GM19023 (cell line): ENCODE measurements at regions not wholly inside any gene's neighbourhood (a gene's known extent, or its start where the extent isn't known, plus 50 kb on each side); places are given as distances from the start of the nearest gene placed in this dataset.
A peak's percentile ranks its signal among the peaks of the same experiment; 100 is the strongest.
"Not testable (repeated sequence)": the region's sequence is repeated elsewhere in the genome, so short reads cannot be mapped to it uniquely, and the experiment has no call there.

Experiments
- ATAC-seq: cut with Tn5 transposase; IDR thresholded peaks from one replicate; pipeline ENCODE4 v1.9.1; 2021; ENCODE audit warnings: mild to moderate bottlenecking, moderate library complexity; ENCODE audit not compliant: unreplicated experiment

DNA sequence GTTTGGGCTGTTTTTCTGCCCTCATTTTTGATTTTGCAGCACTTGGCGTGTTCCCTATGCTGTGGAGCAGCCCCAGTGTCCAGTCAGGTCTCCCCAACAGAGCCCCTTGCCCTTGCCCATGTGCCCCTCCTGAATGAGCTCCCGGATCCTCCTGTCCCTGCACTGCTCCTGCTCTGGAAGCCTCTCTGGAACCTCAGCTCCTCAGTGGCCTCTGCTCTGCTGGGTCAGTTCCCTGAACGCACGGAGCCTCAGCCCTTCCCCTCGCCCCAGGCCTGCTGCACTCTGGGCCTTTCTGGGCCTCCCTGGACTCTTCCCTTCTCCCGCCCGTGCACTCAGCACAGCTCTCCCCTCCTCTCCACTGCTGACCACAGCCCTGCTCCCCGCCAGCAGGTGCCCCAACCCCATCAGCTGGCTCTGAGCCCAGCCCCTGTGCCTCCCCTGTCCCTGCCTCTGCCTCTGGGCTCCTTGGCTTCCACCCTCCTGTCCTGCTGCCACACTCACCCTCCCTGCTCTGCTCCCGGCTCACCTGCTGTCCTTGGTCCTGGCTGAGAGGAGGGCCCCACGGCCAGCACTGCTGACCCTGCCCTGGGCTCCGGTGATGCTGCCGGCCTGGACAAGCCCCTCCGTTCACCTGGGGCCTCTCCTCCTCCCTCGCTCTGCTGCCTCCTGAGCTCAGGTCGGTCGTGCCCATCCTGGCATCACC, 220.6 kb downstream of the TMEM121 start:
- ATAC-seq = not testable (repeated sequence)

DNA sequence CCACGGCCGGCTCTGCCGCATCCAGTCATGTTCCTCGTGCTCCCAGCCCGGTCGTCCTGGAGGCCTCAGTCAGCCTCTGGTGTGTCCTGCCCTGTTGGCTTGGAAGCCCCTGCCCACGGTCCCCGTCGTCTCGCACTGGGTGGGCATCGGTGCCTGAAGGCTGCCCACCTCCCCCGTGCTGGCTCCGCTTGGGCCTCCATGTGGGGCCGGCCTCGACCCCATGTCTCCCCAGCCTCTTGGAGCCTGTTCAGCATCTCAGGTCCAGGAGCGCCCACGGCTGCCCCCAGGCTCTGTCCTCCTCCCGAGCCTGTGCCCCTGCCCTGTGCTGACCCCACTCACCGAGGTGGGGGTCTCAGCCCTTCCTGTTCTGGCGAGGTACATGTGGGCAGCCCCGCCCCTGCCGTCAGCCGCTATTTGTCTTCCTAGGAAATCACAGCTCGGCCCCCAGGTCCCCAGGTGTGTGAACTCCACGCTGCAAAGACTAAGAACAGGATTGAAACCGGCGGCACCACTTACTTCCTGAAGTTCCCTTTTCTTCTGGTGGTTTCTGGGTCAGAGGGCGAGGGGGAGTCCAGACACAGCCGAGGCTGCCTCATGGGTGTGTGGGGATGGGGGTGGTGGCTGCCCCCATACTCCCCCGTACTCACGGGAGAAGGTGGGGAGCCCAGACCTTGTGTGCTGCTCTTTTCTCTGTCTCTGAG, 221.3 kb downstream of the TMEM121 start:
- peak; percentile 52 for ATAC-seq

GRCh38 chr14:105748204-105748578, 221.8 kb downstream of the TMEM121 start:
- ATAC-seq = peak; percentile 34

GRCh38 chr14:105748710-105749109, 222.3 kb downstream of the TMEM121 start:
- ATAC-seq = not testable (repeated sequence)

GRCh38 chr14:105749870-105750541, 223.6 kb downstream of the TMEM121 start:
- ATAC-seq = not testable (repeated sequence)

- ATAC-seq = not testable (repeated sequence)
These were observed 224.9 kb downstream of the TMEM121 start for GRCh38 chr14:105751291-105751751.

DNA sequence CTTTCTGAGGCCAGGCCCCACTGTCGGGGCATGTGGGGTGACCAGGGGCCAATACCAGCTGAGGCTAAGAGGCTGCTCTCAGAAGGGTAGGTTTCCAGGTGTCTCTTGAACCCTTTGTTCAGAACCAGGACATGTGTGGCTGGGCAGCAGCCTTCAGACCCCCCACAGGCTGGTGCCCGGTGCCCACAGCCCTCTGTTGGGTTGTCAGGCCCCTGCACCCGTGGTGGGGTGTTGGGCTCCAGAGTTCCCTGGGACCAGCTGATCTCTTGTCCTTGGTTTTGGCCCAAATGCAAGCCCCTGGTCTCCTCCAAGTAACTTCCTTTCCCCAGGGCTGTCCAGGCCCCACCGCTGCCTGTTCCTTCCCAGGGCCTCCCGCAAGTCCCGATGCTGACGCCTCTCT, 226.0 kb downstream of the TMEM121 start:
- not testable (repeated sequence) for ATAC-seq

- ATAC-seq = no peak
These were observed 234.4 kb downstream of the TMEM121 start for GRCh38 chr14:105760691-105761344.

DNA sequence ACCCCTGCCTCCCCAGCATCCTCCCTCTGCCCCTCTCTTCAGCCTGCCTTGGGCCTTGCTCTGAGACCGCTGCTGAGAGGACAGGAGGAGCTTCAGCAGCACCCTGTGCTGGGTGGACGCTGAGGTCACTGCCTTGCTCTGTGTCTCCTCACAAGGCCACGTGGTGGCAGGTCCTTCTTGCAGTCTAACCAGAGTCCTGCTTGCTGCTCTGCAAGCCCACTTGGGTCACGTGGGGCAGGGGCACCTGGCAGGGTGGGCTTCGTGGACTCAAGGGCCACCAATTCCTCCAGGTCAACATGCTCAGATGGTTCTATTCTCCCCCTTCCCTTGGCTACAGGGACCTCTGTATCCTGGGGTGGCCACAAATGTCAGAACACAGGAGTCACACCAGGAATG, 235.0 kb downstream of the TMEM121 start:
- not testable (repeated sequence) for ATAC-seq

DNA sequence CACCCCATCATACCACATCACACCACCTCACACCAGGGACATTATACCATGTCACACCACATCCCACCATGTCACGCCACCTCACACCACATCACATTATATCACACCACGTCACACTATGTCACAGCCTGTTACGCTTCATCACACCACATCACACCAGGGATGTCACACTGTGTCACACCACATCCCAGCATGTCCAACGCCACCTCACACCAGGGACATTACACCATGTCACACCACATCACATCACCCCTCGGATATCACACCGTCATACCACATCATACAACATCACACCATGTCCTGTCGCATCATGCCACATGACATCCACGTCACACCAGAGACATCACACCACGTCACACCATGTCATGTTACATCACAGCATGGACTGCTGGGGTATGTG, 235.5 kb downstream of the TMEM121 start:
- ATAC-seq = no peak

DNA sequence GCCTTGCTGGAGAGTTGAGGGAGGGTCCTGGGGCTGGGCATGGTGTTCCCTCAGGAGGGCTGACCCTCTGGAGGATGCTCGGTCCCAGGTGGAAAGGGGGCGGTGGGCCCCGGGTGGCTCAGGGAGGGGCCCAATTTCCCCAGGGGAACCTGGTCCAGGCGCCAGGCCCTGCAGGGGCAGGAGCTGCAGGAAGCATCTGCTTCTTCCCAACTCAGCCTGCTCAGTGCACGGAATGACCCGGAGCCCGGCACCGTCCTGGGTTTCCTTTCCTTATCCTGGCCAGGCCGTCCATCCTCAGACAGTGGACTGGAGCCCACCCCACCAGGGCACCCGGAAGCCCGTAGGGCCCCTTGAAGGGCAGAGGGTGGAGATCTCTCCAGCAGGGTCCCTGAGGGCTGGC, 235.9 kb downstream of the TMEM121 start:
- ATAC-seq = not testable (repeated sequence)

GRCh38 chr14:105764254-105764901, 238.0 kb downstream of the TMEM121 start:
- not testable (repeated sequence) for ATAC-seq

DNA sequence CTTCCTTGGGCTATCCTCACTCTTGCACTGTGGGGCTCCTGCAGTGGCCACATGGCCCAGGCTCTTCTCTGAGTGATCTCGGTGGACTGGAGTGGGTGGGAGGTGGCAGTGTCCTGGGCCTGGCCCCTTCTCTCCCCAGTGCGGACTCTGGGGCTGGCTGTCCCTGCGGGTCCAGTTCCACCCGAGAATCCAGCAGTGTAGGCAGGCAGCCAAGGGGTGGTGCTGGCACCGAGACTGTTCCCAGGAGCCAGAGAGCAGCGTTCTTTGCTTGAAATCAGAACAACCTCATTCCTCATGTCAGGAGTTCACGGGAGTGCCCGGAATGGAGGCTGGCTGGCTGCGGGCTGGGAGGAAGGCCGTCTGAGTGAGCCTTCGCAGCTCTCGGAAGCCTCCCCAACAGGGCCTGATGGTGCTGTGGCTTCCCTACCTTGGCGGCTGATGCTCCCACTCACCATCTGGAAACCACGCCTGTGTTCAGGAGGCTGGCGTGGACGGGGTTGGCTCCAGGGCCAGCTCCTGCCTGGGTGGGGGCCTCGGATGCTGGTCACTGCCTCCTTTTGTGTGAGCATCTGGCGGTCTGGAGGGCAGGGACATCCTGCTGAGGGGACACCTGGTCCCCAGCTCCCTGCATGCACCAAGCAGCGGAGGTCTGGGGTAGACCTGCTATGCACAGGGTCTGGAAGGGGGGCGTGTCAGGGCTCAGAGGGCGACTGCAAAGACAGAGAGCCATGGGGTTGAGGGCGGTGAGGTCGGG, 238.9 kb downstream of the TMEM121 start:
- ATAC-seq = not testable (repeated sequence)

GRCh38 chr14:105765893-105766614, 239.7 kb downstream of the TMEM121 start:
- no peak for ATAC-seq

DNA sequence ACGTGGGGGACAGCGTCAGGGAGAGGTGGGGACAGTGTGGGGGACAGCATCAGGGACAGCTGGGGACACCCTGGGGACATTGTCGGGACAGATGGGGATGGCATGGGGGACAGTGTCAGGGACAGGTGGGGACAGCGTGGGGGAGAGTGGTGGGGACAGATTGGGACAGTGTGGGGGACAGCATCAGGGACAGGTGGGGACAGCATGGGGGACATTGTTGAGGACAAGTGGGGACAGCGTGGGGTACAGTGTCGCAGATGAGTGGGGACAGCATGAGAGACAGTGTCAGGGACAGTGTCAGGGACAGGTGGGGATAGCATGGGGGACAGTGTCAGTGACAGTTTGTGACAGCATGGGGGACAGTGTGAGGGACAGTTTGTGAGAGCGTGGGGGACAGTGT, 240.9 kb downstream of the TMEM121 start:
- ATAC-seq = no peak

- ATAC-seq = not testable (repeated sequence)
These were observed 241.7 kb downstream of the TMEM121 start for GRCh38 chr14:105768039-105768438.

DNA sequence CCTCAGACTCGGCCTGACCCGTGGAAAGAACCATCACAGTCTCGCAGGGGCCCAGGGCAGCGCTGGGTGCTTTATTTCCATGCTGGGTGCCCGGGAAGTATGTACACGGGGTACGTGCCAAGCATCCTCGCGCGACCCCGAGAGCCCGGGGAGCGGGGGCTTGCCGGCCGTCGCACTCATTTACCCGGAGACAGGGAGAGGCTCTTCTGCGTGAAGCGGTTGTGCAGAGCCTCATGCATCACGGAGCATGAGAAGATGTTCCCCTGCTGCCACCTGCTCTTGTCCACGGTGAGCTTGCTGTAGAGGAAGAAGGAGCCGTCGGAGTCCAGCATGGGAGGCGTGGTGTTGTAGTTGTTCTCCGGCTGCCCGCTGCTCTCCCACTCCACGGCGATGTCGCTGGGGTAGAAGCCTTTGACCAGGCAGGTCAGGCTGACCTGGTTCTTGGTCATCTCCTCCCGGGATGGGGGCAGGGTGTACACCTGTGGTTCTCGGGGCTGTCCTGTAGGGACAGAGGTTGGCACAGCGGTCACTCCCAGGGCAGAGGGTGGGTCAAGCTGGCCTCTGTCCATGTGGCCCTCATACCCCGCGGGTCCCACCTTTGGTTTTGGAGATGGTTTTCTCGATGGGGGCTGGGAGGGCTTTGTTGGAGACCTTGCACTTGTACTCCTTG, 242.8 kb downstream of the TMEM121 start:
- not testable (repeated sequence) for ATAC-seq

- not testable (repeated sequence) for ATAC-seq
These were observed 244.3 kb downstream of the TMEM121 start for GRCh38 chr14:105770619-105771216.
